ENCODE measurements at regions not wholly inside any gene's neighbourhood (a gene's known extent, or its start where the extent isn't known, plus 50 kb on each side); places are given as distances from the start of the nearest gene placed in this dataset.

GRCh38 chr10:60461688-60462087 is 72.0 kb upstream of the ANK3 start:
- H3K27ac Mint-ChIP-seq (ENCODE audit: unreplicated experiment): no peak overlapping the region
- H3K4me1 Mint-ChIP-seq (ENCODE audit: low read depth, unreplicated experiment): peaks cover 12% of the 10 kb centered on the region
- H3K27me3 Mint-ChIP-seq (ENCODE audit: unreplicated experiment): no peaks in the 10 kb centered on the region
- no peak overlapping the region for H3K4me3 Mint-ChIP-seq (ENCODE audit: unreplicated experiment)
- no peaks in the 10 kb centered on the region for H3K9me3 Mint-ChIP-seq (ENCODE audit: unreplicated experiment)
- DNase-seq: no peak
- peaks cover 3% of the 10 kb centered on the region for H3K36me3 Mint-ChIP-seq (ENCODE audit: unreplicated experiment)
- TF ChIP-seq CTCF (IDR thresholded peaks at IDR 0.05; ENCODE audit: partially characterized antibody, unreplicated experiment): no peak

- Mint-ChIP-seq H3K27me3 (ENCODE audit: unreplicated experiment) (no peaks in the 10 kb centered on the region), H3K36me3 (ENCODE audit: unreplicated experiment) (peaks cover 5% of the 10 kb centered on the region), H3K4me3 (ENCODE audit: unreplicated experiment) (no peak overlapping the region), H3K27ac (ENCODE audit: unreplicated experiment) (peak overlapping the region; percentile 71), H3K9me3 (ENCODE audit: unreplicated experiment) (no peaks in the 10 kb centered on the region), H3K4me1 (ENCODE audit: low read depth, unreplicated experiment) (peaks cover 12% of the 10 kb centered on the region)
- no peak for TF ChIP-seq CTCF (IDR thresholded peaks at IDR 0.05; ENCODE audit: partially characterized antibody, unreplicated experiment)
- no peak for DNase-seq
Observed at GRCh38 chr10:60459701-60460457, 70.2 kb upstream of the ANK3 start.

GRCh38 chr10:60456053-60456452 is 66.4 kb upstream of the ANK3 start:
- H3K4me3 Mint-ChIP-seq (ENCODE audit: unreplicated experiment): no peak overlapping the region
- TF ChIP-seq CTCF (IDR thresholded peaks at IDR 0.05; ENCODE audit: partially characterized antibody, unreplicated experiment): no peak
- H3K27me3 Mint-ChIP-seq (ENCODE audit: unreplicated experiment): no peaks in the 10 kb centered on the region
- H3K9me3 Mint-ChIP-seq (ENCODE audit: unreplicated experiment): peaks cover 2% of the 10 kb centered on the region
- peaks cover 5% of the 10 kb centered on the region for H3K36me3 Mint-ChIP-seq (ENCODE audit: unreplicated experiment)
- DNase-seq: no peak
- H3K4me1 Mint-ChIP-seq (ENCODE audit: low read depth, unreplicated experiment): peaks cover 12% of the 10 kb centered on the region
- no peak overlapping the region for H3K27ac Mint-ChIP-seq (ENCODE audit: unreplicated experiment)

GRCh38 chr10:60454336-60454735 is 64.7 kb upstream of the ANK3 start:
- Mint-ChIP-seq H3K4me3 (ENCODE audit: unreplicated experiment) (no peak overlapping the region), H3K4me1 (ENCODE audit: low read depth, unreplicated experiment) (peaks cover under 1% of the 10 kb centered on the region), H3K36me3 (ENCODE audit: unreplicated experiment) (peaks cover 5% of the 10 kb centered on the region), H3K9me3 (ENCODE audit: unreplicated experiment) (peaks cover 2% of the 10 kb centered on the region), H3K27me3 (ENCODE audit: unreplicated experiment) (no peaks in the 10 kb centered on the region), H3K27ac (ENCODE audit: unreplicated experiment) (no peak overlapping the region)
- no peak for DNase-seq
- no peak for TF ChIP-seq CTCF (IDR thresholded peaks at IDR 0.05; ENCODE audit: partially characterized antibody, unreplicated experiment)

GRCh38 chr10:60453036-60453435 is 63.4 kb upstream of the ANK3 start:
- H3K4me3 Mint-ChIP-seq (ENCODE audit: unreplicated experiment): no peak overlapping the region
- peaks cover 5% of the 10 kb centered on the region for H3K36me3 Mint-ChIP-seq (ENCODE audit: unreplicated experiment)
- no peak for DNase-seq
- H3K27ac Mint-ChIP-seq (ENCODE audit: unreplicated experiment): no peak overlapping the region
- no peak for TF ChIP-seq CTCF (IDR thresholded peaks at IDR 0.05; ENCODE audit: partially characterized antibody, unreplicated experiment)
- H3K27me3 Mint-ChIP-seq (ENCODE audit: unreplicated experiment): no peaks in the 10 kb centered on the region
- H3K9me3 Mint-ChIP-seq (ENCODE audit: unreplicated experiment): peaks cover 2% of the 10 kb centered on the region
- peaks cover 6% of the 10 kb centered on the region for H3K4me1 Mint-ChIP-seq (ENCODE audit: low read depth, unreplicated experiment)
